IPS-NIHi11 (cell line): ENCODE measurements at regions not wholly inside any gene's neighbourhood (a gene's known extent, or its start where the extent isn't known, plus 50 kb on each side); places are given as distances from the start of the nearest gene placed in this dataset.

Source experiments
- DNase-seq: peaks from one replicate; pipeline ENCODE4 v3.0.0; 2012; ENCODE audit warnings: mixed read lengths, low spot score

- no peak for DNase-seq
Measured at GRCh38 chr1:57724535-57724934, 300.7 kb upstream of the DAB1 start.

- DNase-seq, result no peak
Measured at GRCh38 chr1:57722285-57722978, 298.6 kb upstream of the DAB1 start.

- no peak for DNase-seq
Measured at GRCh38 chr1:57721001-57721400, 297.1 kb upstream of the DAB1 start.

GRCh38 chr1:57719274-57719673 lies 295.4 kb upstream of the DAB1 start:
- no peak for DNase-seq

GRCh38 chr1:57713501-57713900 lies 289.6 kb upstream of the DAB1 start:
- DNase-seq, result no peak

GRCh38 chr1:57712846-57713245 lies 289.0 kb upstream of the DAB1 start:
- DNase-seq, result no peak

- no peak for DNase-seq
Measured at GRCh38 chr1:57711326-57711725, 287.5 kb upstream of the DAB1 start.

- no peak for DNase-seq
Measured at GRCh38 chr1:57707631-57708030, 283.8 kb upstream of the DAB1 start.

- DNase-seq, result no peak
Measured at GRCh38 chr1:57704811-57705210, 281.0 kb upstream of the DAB1 start.

- DNase-seq, result no peak
Measured at GRCh38 chr1:57704231-57704630, 280.4 kb upstream of the DAB1 start.

GRCh38 chr1:57696904-57697303 lies 273.0 kb upstream of the DAB1 start:
- DNase-seq, result no peak

- DNase-seq, result no peak
Measured at GRCh38 chr1:57696043-57696442, 272.2 kb upstream of the DAB1 start.

GRCh38 chr1:57686306-57686705 lies 262.4 kb upstream of the DAB1 start:
- DNase-seq, result no peak

GRCh38 chr1:57683037-57683942 lies 259.4 kb upstream of the DAB1 start:
- DNase-seq, result no peak

GRCh38 chr1:57678138-57678537 lies 254.3 kb upstream of the DAB1 start:
- no peak for DNase-seq

GRCh38 chr1:57675776-57676175 lies 251.9 kb upstream of the DAB1 start:
- DNase-seq, result no peak

- no peak for DNase-seq
Measured at GRCh38 chr1:57674801-57675200, 250.9 kb upstream of the DAB1 start.

- DNase-seq, result no peak
Measured at GRCh38 chr1:57672346-57673140, 248.7 kb upstream of the DAB1 start.

- DNase-seq, result no peak
Measured at GRCh38 chr1:57671750-57672149, 247.9 kb upstream of the DAB1 start.

GRCh38 chr1:57659804-57660203 lies 235.9 kb upstream of the DAB1 start:
- no peak for DNase-seq

- DNase-seq, result no peak
Measured at GRCh38 chr1:57655161-57655560, 231.3 kb upstream of the DAB1 start.

- DNase-seq, result no peak
Measured at GRCh38 chr1:57644667-57645066, 220.8 kb upstream of the DAB1 start.

GRCh38 chr1:57638239-57638638 lies 214.4 kb upstream of the DAB1 start:
- DNase-seq, result no peak
